ENCODE measurements at regions not wholly inside any gene's neighbourhood (a gene's known extent, or its start where the extent isn't known, plus 50 kb on each side); places are given as distances from the start of the nearest gene placed in this dataset.
A peak's percentile ranks its signal among the peaks of the same experiment; 100 is the strongest.

- no peak overlapping the region for H3K4me3 ChIP-seq (ENCODE audit: low read length)
- no peak for TF ChIP-seq CTCF (conservative IDR thresholded peaks at IDR 0.05; ENCODE audit: low read length)
- DNase-seq (ENCODE audit: low read depth) = no peak
Measured at GRCh38 chr11:130546438-130546837, 98.0 kb downstream of the ADAMTS15 start.

- DNase-seq (ENCODE audit: low read depth) = no peak
- no peak for TF ChIP-seq CTCF (conservative IDR thresholded peaks at IDR 0.05; ENCODE audit: low read length)
- H3K4me3 ChIP-seq (ENCODE audit: low read length) = no peak overlapping the region
Measured at GRCh38 chr11:130546901-130547694, 98.7 kb downstream of the ADAMTS15 start.

GRCh38 chr11:130547761-130548490 is 99.5 kb downstream of the ADAMTS15 start:
- no peak for DNase-seq (ENCODE audit: low read depth)
- H3K4me3 ChIP-seq (ENCODE audit: low read length) = no peak overlapping the region
- no peak for TF ChIP-seq CTCF (conservative IDR thresholded peaks at IDR 0.05; ENCODE audit: low read length)

- H3K4me3 ChIP-seq (ENCODE audit: low read length) = no peak overlapping the region
- TF ChIP-seq CTCF (conservative IDR thresholded peaks at IDR 0.05; ENCODE audit: low read length) = 0 out of 2 replicates have a peak, but pooled peaks have one; percentile 10
- DNase-seq (ENCODE audit: low read depth) = peak; percentile 31
Measured at GRCh38 chr11:130548491-130548833, 100.0 kb downstream of the ADAMTS15 start.

- no peak for TF ChIP-seq CTCF (conservative IDR thresholded peaks at IDR 0.05; ENCODE audit: low read length)
- DNase-seq (ENCODE audit: low read depth) = no peak
- H3K4me3 ChIP-seq (ENCODE audit: low read length) = no peak overlapping the region
Measured at GRCh38 chr11:130549393-130549999, 101.1 kb downstream of the ADAMTS15 start.

GRCh38 chr11:130550150-130550549 is 101.7 kb downstream of the ADAMTS15 start:
- no peak overlapping the region for H3K4me3 ChIP-seq (ENCODE audit: low read length)
- TF ChIP-seq CTCF (conservative IDR thresholded peaks at IDR 0.05; ENCODE audit: low read length) = no peak
- DNase-seq (ENCODE audit: low read depth) = no peak

Data from AG10803 (cell line).